Stimulated activated CD8-positive, alpha-beta memory T cell treated with anti-CD3 and anti-CD28 coated beads, Interleukin-15, amount 100 ng/mL, for 4 hours (primary cell): ENCODE measurements at regions not wholly inside any gene's neighbourhood (a gene's known extent, or its start where the extent isn't known, plus 50 kb on each side); places are given as distances from the start of the nearest gene placed in this dataset.
"Not testable (repeated sequence)": the region's sequence is repeated elsewhere in the genome, so short reads cannot be mapped to it uniquely, and the experiment has no call there.

Experiments used
- DNase-seq, 2 donors: peaks; one replicate each; pipeline ENCODE4 v3.0.0-alpha.2; 2020; ENCODE audit warnings: low read depth in 2 of 2

DNA sequence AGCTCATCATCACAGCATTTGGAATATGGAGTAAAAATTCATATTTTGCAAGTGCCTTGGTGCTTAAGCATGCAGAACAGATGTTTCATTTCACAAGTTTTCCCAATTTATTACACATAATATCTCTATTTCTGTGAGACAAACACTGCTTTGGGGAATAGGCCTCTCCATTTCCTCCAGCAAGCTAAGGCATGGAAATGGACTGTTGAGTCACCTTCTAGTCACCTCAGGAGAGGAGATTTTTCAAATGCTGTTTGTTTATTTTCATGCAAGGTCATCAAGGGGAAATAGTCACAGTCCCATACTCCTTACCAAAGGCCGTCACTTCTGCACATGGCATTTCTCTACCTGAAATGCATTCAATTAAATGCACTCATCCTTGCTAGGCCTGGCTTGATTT is 57.4 kb upstream of the NUTM2D start:
- DNase-seq = not testable (repeated sequence)

GRCh38 chr10:87301466-87302115 is 56.0 kb upstream of the NUTM2D start:
- DNase-seq = peak in 1 of 2 donors; percentile 13

GRCh38 chr10:87302132-87302531 is 55.4 kb upstream of the NUTM2D start:
- DNase-seq = not testable (repeated sequence)

DNA sequence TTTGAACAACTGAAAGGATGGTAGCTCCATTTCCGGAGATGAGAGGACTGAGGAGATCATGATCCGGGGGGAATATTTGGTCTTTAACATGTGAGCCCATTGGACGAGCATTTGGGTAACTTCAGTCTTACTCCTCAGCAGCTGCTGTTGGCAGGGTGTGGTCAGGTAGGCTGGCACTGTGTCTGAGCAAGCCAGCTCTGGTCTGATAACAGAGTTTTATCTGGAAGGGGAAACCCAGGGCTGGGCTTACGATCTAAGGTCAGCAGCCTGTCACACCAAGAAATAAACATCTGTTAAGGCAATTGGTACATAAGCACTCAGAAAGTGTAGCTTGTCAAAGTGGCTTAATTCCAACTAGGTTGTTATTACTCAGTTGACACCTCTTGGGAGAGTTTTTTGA is 53.8 kb upstream of the NUTM2D start:
- DNase-seq = not testable (repeated sequence)

- not testable (repeated sequence) for DNase-seq
Measured at GRCh38 chr10:87306681-87307080, 50.9 kb upstream of the NUTM2D start.
